Transverse colon (tissue), 4 donors: ENCODE measurements at regions not wholly inside any gene's neighbourhood (a gene's known extent, or its start where the extent isn't known, plus 50 kb on each side); places are given as distances from the start of the nearest gene placed in this dataset.

Experiments used
- DNase-seq: peaks from one replicate; pipeline ENCODE4 v3.0.0-alpha.2; 2019
- H3K27ac ChIP-seq, 4 donors: fragments of 200-600 bp; sonication (generic); 2 replicates each; pipeline ENCODE4 v1.5.1; 2016 to 2018; ENCODE audit warnings: inconsistent platforms in 4 of 4
- H3K27me3 ChIP-seq: fragments of 200-600 bp; sonication (generic); 2 replicates; pipeline ENCODE4 v1.5.1; 2017; ENCODE audit warnings: inconsistent platforms
- H3K36me3 ChIP-seq, 4 donors: fragments of 200-600 bp; sonication (generic); 2 replicates each; pipeline ENCODE4 v1.5.1; 2017 to 2019; ENCODE audit warnings: inconsistent platforms in 4 of 4
- H3K4me1 ChIP-seq, 4 donors: fragments of 200-600 bp; sonication (generic); 2 replicates each; pipeline ENCODE4 v1.5.1; 2017 to 2020; ENCODE audit warnings: inconsistent platforms in 4 of 4
- H3K4me3 ChIP-seq, 4 donors: fragments of 200-600 bp; sonication (generic); 1 replicate in 1 of 4; 2 replicates in 3 of 4; pipeline versions ENCODE4 v1.5.1 to v1.6.1; 2017 to 2019; ENCODE audit warnings: inconsistent platforms in 4 of 4
- H3K9me3 ChIP-seq, 2 donors: fragments of 200-600 bp; sonication (generic); 2 replicates each; pipeline ENCODE4 v1.5.1; 2017 to 2019; ENCODE audit warnings: inconsistent platforms in 2 of 2
- CTCF ChIP-seq, 5 experiments: fragments of 200-600 bp in 3 of 5; fragments of 450-650 bp in 2 of 5; sonication (generic) in 3 of 5; IDR thresholded peaks; 1 replicate in 2 of 5; 2 replicates in 3 of 5; pipeline ENCODE4 v1.5.1; 2016 to 2017; ENCODE audit warnings: antibody characterized with exemption in 5 of 5, inconsistent platforms in 3 of 5, mild to moderate bottlenecking in 2 of 5, moderate library complexity in 1 of 5
- EP300 ChIP-seq: sonication (generic); formaldehyde crosslinking; IDR thresholded peaks from one replicate; pipeline ENCODE4 v1.6.1; 2017; ENCODE audit warnings: antibody characterized with exemption, low read depth
- POLR2A ChIP-seq: fragments of 450-650 bp; IDR thresholded peaks from one replicate; pipeline ENCODE4 v1.6.1; 2016; ENCODE audit warnings: antibody characterized with exemption, mild to moderate bottlenecking, moderate library complexity
- POLR2AphosphoS5 ChIP-seq, 3 donors: sonication (generic); formaldehyde crosslinking; IDR thresholded peaks; one replicate each; pipeline ENCODE4 v1.6.1; 2016; ENCODE audit warnings: antibody characterized with exemption in 3 of 3
- WGBS, 2 donors: methylation state at CpG; one replicate each; pipeline ENCODE4 v1.1.5; 2018; ENCODE audit warnings: low coverage in 1 of 2; 5-methylcytosine and 5-hydroxymethylcytosine counted together
- in situ Hi-C, 4 donors: fragments of 200-750 bp; cut with MboI; loops; one replicate each; pipeline versions ENCODE4 v1.15.0 to v1.15.1; 2017; ENCODE audit warnings: low sequenced_read_pairs in 3 of 4, low pct_ligation_motif_present in 1 of 4, low pct_unique_long_range_greater_than_20kb in 1 of 4
- intact Hi-C: fragments of 100-400 bp; cut with DNase I; formaldehyde crosslinking; loops from one replicate; pipeline ENCODE4 v1.15.1; 2023; ENCODE audit warnings: low total_unique reads

- TF ChIP-seq POLR2AphosphoS5 (IDR thresholded peaks at IDR 0.05) = no peak
- TF ChIP-seq POLR2A = no peak
- no peak for TF ChIP-seq CTCF (IDR thresholded peaks at IDR 0.05)
- TF ChIP-seq EP300 = no peak
- Histone ChIP-seq H3K9me3 (no peaks in the 10 kb centered on the region), H3K36me3 (no peaks in the 10 kb centered on the region), H3K27ac (no peak overlapping the region), H3K27me3 (no peaks in the 10 kb centered on the region), H3K4me3 (no peak overlapping the region), H3K4me1 (no peaks in the 10 kb centered on the region)
- intact Hi-C loops (no loop called here), in situ Hi-C loops (no loop called here)
- DNase-seq = no peak
- WGBS, 2 donors = 27 to 45% methylated on average over 4 of the region's 4 CpGs
Measured at GRCh38 chr5:18487928-18488480, 853.7 kb downstream of the TAF11L14 start.

- H3K36me3 ChIP-seq = no peaks in the 10 kb centered on the region
- H3K27ac ChIP-seq = no peak overlapping the region
- TF ChIP-seq POLR2AphosphoS5 (IDR thresholded peaks at IDR 0.05) (no peak), CTCF (IDR thresholded peaks at IDR 0.05) (no peak), POLR2A (no peak), EP300 (no peak)
- no peaks in the 10 kb centered on the region for H3K4me1 ChIP-seq
- no peaks in the 10 kb centered on the region for H3K27me3 ChIP-seq
- no peaks in the 10 kb centered on the region for H3K9me3 ChIP-seq
- no peak for DNase-seq
- in situ Hi-C loops = no loop called here
- no peak overlapping the region for H3K4me3 ChIP-seq
- intact Hi-C loops = no loop called here
- WGBS, 2 donors = 55 to 70% methylated on average over 1 of the region's 1 CpG
Measured at GRCh38 chr5:18489703-18490102, 855.4 kb downstream of the TAF11L14 start.

GRCh38 chr5:18491349-18491748, 857.1 kb downstream of the TAF11L14 start:
- Histone ChIP-seq H3K4me1 (no peaks in the 10 kb centered on the region), H3K36me3 (no peaks in the 10 kb centered on the region), H3K27ac (no peak overlapping the region), H3K4me3 (no peak overlapping the region), H3K9me3 (no peaks in the 10 kb centered on the region), H3K27me3 (no peaks in the 10 kb centered on the region)
- TF ChIP-seq POLR2AphosphoS5 (IDR thresholded peaks at IDR 0.05) (no peak), EP300 (no peak), POLR2A (no peak), CTCF (IDR thresholded peaks at IDR 0.05) (no peak)
- WGBS, 2 donors = 25 to 75% methylated on average over 1 of the region's 1 CpG
- no peak for DNase-seq
- in situ Hi-C loops (no loop called here), intact Hi-C loops (no loop called here)

GRCh38 chr5:18495157-18495556, 860.9 kb downstream of the TAF11L14 start:
- Histone ChIP-seq H3K36me3 (no peaks in the 10 kb centered on the region), H3K27ac (no peak overlapping the region), H3K4me3 (no peak overlapping the region), H3K9me3 (no peaks in the 10 kb centered on the region), H3K27me3 (no peaks in the 10 kb centered on the region), H3K4me1 (no peaks in the 10 kb centered on the region)
- no peak for DNase-seq
- intact Hi-C loops (loop anchor here (5.0 kb wide), 1 partner anchor 307 kb away; no protein-coding TSS in a partner anchor), in situ Hi-C loops (no loop called here)
- no peak for TF ChIP-seq EP300
- no peak for TF ChIP-seq POLR2AphosphoS5 (IDR thresholded peaks at IDR 0.05)
- TF ChIP-seq POLR2A = no peak
- no peak for TF ChIP-seq CTCF (IDR thresholded peaks at IDR 0.05)
- 80 to 86% methylated on average over 1 of the region's 1 CpG for WGBS, 2 donors
